H9 (cell line): ENCODE measurements at regions not wholly inside any gene's neighbourhood (a gene's known extent, or its start where the extent isn't known, plus 50 kb on each side); places are given as distances from the start of the nearest gene placed in this dataset.

ENCODE experiments used
- DNase-seq: peaks from one replicate; pipeline ENCODE4 v3.0.0-alpha.2; 2017
- H2AFZ ChIP-seq: one replicate; pipeline ENCODE4 v1.6.1; 2013; ENCODE audit warnings: mild to moderate bottlenecking, low read length, control low read depth, moderate library complexity
- H2AK5ac ChIP-seq: 2 replicates; pipeline ENCODE4 v1.6.1; 2013; ENCODE audit warnings: low read length, control low read depth, mixed read lengths; ENCODE audit not compliant: insufficient read length
- H2BK120ac ChIP-seq: one replicate; pipeline ENCODE4 v1.6.1; 2013; ENCODE audit warnings: low read depth, mild to moderate bottlenecking, low read length, control low read depth, inconsistent platforms; ENCODE audit not compliant: poor library complexity, severe bottlenecking
- H2BK12ac ChIP-seq: 2 replicates; pipeline ENCODE4 v1.6.1; 2013; ENCODE audit warnings: low read length, control low read depth, mixed read lengths, low read depth; ENCODE audit not compliant: insufficient read length
- H2BK15ac ChIP-seq: 2 replicates; pipeline ENCODE4 v1.6.1; 2013; ENCODE audit warnings: low read depth, low read length, control low read depth
- H2BK20ac ChIP-seq: one replicate; pipeline ENCODE4 v1.6.1; 2013; ENCODE audit warnings: low read depth, mild to moderate bottlenecking, low read length, control low read depth, inconsistent platforms; ENCODE audit not compliant: poor library complexity, severe bottlenecking
- H2BK5ac ChIP-seq: 2 replicates; pipeline ENCODE4 v1.6.1; 2013; ENCODE audit warnings: low read length, control low read depth, mixed read lengths; ENCODE audit not compliant: insufficient read length
- H3K14ac ChIP-seq: 2 replicates; pipeline ENCODE4 v1.6.1; 2013; ENCODE audit warnings: low read length, control low read depth; ENCODE audit not compliant: insufficient read depth
- H3K18ac ChIP-seq: 2 replicates; pipeline ENCODE4 v1.6.1; 2013; ENCODE audit warnings: low read depth, mild to moderate bottlenecking, mixed read lengths, low read length, control low read depth; ENCODE audit not compliant: insufficient read length
- H3K23ac ChIP-seq: 2 replicates; pipeline ENCODE4 v1.6.1; 2013; ENCODE audit warnings: low read length, control low read depth, mixed read lengths, low read depth; ENCODE audit not compliant: insufficient read length
- H3K23me2 ChIP-seq: 2 replicates; pipeline ENCODE4 v1.6.1; 2013; ENCODE audit warnings: low read depth, mild to moderate bottlenecking, mixed read lengths, low read length, control low read depth; ENCODE audit not compliant: insufficient read length, poor library complexity, severe bottlenecking
- H3K27ac ChIP-seq: 2 replicates; pipeline ENCODE4 v1.5.1; 2013; ENCODE audit warnings: low read length, control low read depth, mixed read lengths, low read depth; ENCODE audit not compliant: insufficient read length
- H3K27me3 ChIP-seq: 2 replicates; pipeline ENCODE4 v1.6.1; 2013; ENCODE audit warnings: low read length, control low read depth, inconsistent platforms; ENCODE audit not compliant: insufficient read depth
- H3K4ac ChIP-seq: 2 replicates; pipeline ENCODE4 v1.6.1; 2013; ENCODE audit warnings: low read depth, mild to moderate bottlenecking, control low read depth, inconsistent platforms, low read length, moderate library complexity
- H3K4me1 ChIP-seq: 2 replicates; pipeline ENCODE4 v1.6.1; 2013; ENCODE audit warnings: low read length, control low read depth, inconsistent platforms; ENCODE audit not compliant: insufficient read depth
- H3K4me2 ChIP-seq: 2 replicates; pipeline ENCODE4 v1.6.1; 2013; ENCODE audit warnings: low read length, control low read depth, mixed read lengths; ENCODE audit not compliant: insufficient read length, insufficient read depth
- H3K56ac ChIP-seq: 2 replicates; pipeline ENCODE4 v1.6.1; 2013; ENCODE audit warnings: low read depth, mild to moderate bottlenecking, mixed read lengths, low read length, control low read depth; ENCODE audit not compliant: insufficient read length
- H3K79me1 ChIP-seq: 2 replicates; pipeline ENCODE4 v1.6.1; 2013; ENCODE audit warnings: low read depth, mild to moderate bottlenecking, moderate library complexity, low read length, control low read depth, inconsistent platforms; ENCODE audit not compliant: insufficient read depth, poor library complexity, severe bottlenecking
- H3K79me2 ChIP-seq: 2 replicates; pipeline ENCODE4 v1.6.1; 2013; ENCODE audit warnings: low read length, control low read depth, inconsistent platforms; ENCODE audit not compliant: insufficient read depth
- H3K9ac ChIP-seq: 2 replicates; pipeline ENCODE4 v1.6.1; 2013; ENCODE audit warnings: low read length, control low read depth, mixed read lengths; ENCODE audit not compliant: insufficient read length; ENCODE audit errors: extremely low read depth
- H3K9me3 ChIP-seq: one replicate; pipeline ENCODE4 v1.6.1; 2013; ENCODE audit warnings: low read depth, low read length, inconsistent platforms; ENCODE audit not compliant: control insufficient read depth
- H3T11ph ChIP-seq: one replicate; pipeline ENCODE4 v1.6.1; 2013; ENCODE audit warnings: mild to moderate bottlenecking, low read length, control low read depth, inconsistent platforms
- H4K20me1 ChIP-seq: one replicate; pipeline ENCODE4 v1.6.1; 2013; ENCODE audit not compliant: control insufficient read depth, insufficient read length, insufficient read depth
- H4K5ac ChIP-seq: 2 replicates; pipeline ENCODE4 v1.6.1; 2013; ENCODE audit warnings: low read depth, mild to moderate bottlenecking, mixed read lengths, low read length, control low read depth; ENCODE audit not compliant: insufficient read length
- H4K8ac ChIP-seq: replicated peaks from 2 replicates; pipeline ENCODE4 v1.6.1; 2013; ENCODE audit warnings: low read length, control low read depth, mixed read lengths, low read depth; ENCODE audit not compliant: insufficient read length
- H4K91ac ChIP-seq: 2 replicates; pipeline ENCODE4 v1.6.1; 2013; ENCODE audit warnings: low read depth, mild to moderate bottlenecking, moderate library complexity, mixed read lengths, low read length, control low read depth; ENCODE audit not compliant: insufficient read length
- H3K27ac Mint-ChIP-seq, 3 experiments: 2 replicates in 2 of 3; 3 replicates in 1 of 3; pipeline ENCODE4 v1.8.0; 2020 to 2021; ENCODE audit warnings: mixed read lengths in 3 of 3, mild to moderate bottlenecking in 1 of 3, moderate library complexity in 1 of 3
- H3K27me3 Mint-ChIP-seq: 2 replicates; pipeline ENCODE4 v1.8.0; 2021; ENCODE audit warnings: low read depth, mild to moderate bottlenecking, moderate library complexity, mixed read lengths
- H3K36me3 Mint-ChIP-seq, 3 experiments: 2 replicates in 2 of 3; 3 replicates in 1 of 3; pipeline ENCODE4 v1.8.0; 2020 to 2021; ENCODE audit warnings: low read depth in 3 of 3, mixed read lengths in 3 of 3; ENCODE audit not compliant: insufficient read depth in 1 of 3
- H3K4me1 Mint-ChIP-seq, 2 experiments: 2 replicates each; pipeline ENCODE4 v1.8.0; 2020; ENCODE audit warnings: mixed read lengths in 2 of 2
- H3K4me3 Mint-ChIP-seq, 2 experiments: 2 replicates in 1 of 2; 3 replicates in 1 of 2; pipeline ENCODE4 v1.8.0; 2020 to 2021; ENCODE audit warnings: mild to moderate bottlenecking in 2 of 2, mixed read lengths in 2 of 2, moderate library complexity in 1 of 2
- H3K9me3 Mint-ChIP-seq, 2 experiments: 2 replicates in 1 of 2; 3 replicates in 1 of 2; pipeline ENCODE4 v1.8.0; 2020; ENCODE audit warnings: mild to moderate bottlenecking in 2 of 2, mixed read lengths in 2 of 2, moderate library complexity in 1 of 2
- WGBS: extraction: QIAGEN DNeasy Blood & Tissue Kit; methylation state at CpG from one replicate; pipeline ENCODE4 v1.1.7; 2013; ENCODE audit warnings: missing lambda C conversion rate, low lambda C conversion rate, mixed read lengths; ENCODE audit not compliant: insufficient read length; ENCODE audit errors: extremely low coverage; 5-methylcytosine and 5-hydroxymethylcytosine counted together
- TF ChIP-seq, protein P1 (sequence below): fragments of 200-600 bp; sonication (generic); conservative IDR thresholded peaks from 3 replicates; pipeline ENCODE4 v1.8.0; 2021; ENCODE audit warnings: antibody characterized with exemption, mild to moderate bottlenecking

DNA sequence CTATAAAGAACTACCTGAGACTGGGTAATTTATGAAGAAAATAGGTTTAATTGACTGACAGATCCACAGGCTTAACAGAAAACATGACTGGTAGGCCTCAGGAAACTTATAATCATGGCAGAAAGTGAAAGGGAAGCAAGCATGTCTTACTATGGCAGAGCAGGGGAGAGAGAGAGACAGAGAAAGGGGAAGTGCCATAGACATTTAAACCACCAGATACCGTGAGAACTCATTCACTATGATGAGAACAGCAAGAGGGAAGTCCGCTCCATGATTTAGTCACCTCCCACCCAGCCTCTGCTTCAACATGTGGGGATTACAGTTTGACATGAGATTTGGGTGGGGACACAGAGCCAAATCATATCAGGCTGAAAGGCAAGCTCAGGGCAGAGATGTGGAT is 327.1 kb upstream of the DDI1 start:
- DNase-seq: no peak
- no CpG with 5 or more reads among the region's 2 CpGs for WGBS
- Histone ChIP-seq H2BK5ac (no peak overlapping the region), H3K27me3 (no peaks in the 10 kb centered on the region), H3K9ac (no peak overlapping the region), H2BK20ac (no peak overlapping the region), H3K79me2 (no peaks in the 10 kb centered on the region), H3K4me1 (no peaks in the 10 kb centered on the region), H4K20me1 (no peaks in the 10 kb centered on the region), H3T11ph (no peak overlapping the region), H3K79me1 (no peaks in the 10 kb centered on the region), H2AFZ (no peak overlapping the region), H3K56ac (no peak overlapping the region), H3K23ac (no peak overlapping the region), H3K4ac (no peak overlapping the region), H4K91ac (no peak overlapping the region), H3K23me2 (no peaks in the 10 kb centered on the region), H2BK12ac (no peak overlapping the region), H4K8ac (no peak overlapping the region), H3K4me2 (no peak overlapping the region), H3K27ac (no peak overlapping the region), H2BK120ac (no peak overlapping the region), H3K14ac (no peak overlapping the region), H3K9me3 (no peaks in the 10 kb centered on the region), H4K5ac (no peak overlapping the region), H2AK5ac (no peak overlapping the region), H3K18ac (no peak overlapping the region), H2BK15ac (no peak overlapping the region)
- peaks cover 2% of the 10 kb centered on the region in 2 experiments; a peak in 4 of 5 replicates for H3K9me3 Mint-ChIP-seq
- no peaks in the 10 kb centered on the region for H3K4me1 Mint-ChIP-seq
- no peaks in the 10 kb centered on the region for H3K36me3 Mint-ChIP-seq
- H3K27ac Mint-ChIP-seq: no peak overlapping the region
- H3K4me3 Mint-ChIP-seq: no peak overlapping the region
- TF ChIP-seq, protein P1, sequence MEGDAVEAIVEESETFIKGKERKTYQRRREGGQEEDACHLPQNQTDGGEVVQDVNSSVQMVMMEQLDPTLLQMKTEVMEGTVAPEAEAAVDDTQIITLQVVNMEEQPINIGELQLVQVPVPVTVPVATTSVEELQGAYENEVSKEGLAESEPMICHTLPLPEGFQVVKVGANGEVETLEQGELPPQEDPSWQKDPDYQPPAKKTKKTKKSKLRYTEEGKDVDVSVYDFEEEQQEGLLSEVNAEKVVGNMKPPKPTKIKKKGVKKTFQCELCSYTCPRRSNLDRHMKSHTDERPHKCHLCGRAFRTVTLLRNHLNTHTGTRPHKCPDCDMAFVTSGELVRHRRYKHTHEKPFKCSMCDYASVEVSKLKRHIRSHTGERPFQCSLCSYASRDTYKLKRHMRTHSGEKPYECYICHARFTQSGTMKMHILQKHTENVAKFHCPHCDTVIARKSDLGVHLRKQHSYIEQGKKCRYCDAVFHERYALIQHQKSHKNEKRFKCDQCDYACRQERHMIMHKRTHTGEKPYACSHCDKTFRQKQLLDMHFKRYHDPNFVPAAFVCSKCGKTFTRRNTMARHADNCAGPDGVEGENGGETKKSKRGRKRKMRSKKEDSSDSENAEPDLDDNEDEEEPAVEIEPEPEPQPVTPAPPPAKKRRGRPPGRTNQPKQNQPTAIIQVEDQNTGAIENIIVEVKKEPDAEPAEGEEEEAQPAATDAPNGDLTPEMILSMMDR: no peak
- H3K27me3 Mint-ChIP-seq: no peaks in the 10 kb centered on the region
